ENCODE measurements at regions not wholly inside any gene's neighbourhood (a gene's known extent, or its start where the extent isn't known, plus 50 kb on each side); places are given as distances from the start of the nearest gene placed in this dataset.

DNA sequence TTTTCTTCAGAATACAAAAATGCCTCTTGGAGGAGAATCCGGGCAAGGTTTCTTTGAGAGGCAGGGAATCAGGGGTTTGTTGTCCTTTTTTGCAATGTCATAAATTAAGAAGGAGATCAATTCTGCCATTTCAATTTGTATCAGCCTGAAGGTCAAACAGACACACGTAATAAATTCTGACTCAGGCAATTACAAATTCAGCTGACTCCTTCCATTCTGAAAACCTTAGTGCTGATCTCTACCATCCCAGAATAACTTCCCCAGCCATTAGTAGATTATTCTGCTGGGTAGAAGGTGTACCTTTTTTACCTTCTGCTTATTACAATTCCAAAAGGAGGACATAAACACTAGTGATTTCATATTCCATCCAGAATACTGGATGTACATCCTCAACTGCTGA is 516.6 kb downstream of the AGTPBP1 start:
- TF ChIP-seq POLR2A (IDR thresholded peaks at IDR 0.05; ENCODE audit: low read depth, low read length) (no peak), TAF1 (IDR thresholded peaks at IDR 0.05; ENCODE audit: borderline replicate concordance, low read depth, low read length) (no peak), POLR2AphosphoS5 (IDR thresholded peaks at IDR 0.05; ENCODE audit: low read depth, low read length) (no peak)
